ENCODE measurements at regions not wholly inside any gene's neighbourhood (a gene's known extent, or its start where the extent isn't known, plus 50 kb on each side); places are given as distances from the start of the nearest gene placed in this dataset.

DNA sequence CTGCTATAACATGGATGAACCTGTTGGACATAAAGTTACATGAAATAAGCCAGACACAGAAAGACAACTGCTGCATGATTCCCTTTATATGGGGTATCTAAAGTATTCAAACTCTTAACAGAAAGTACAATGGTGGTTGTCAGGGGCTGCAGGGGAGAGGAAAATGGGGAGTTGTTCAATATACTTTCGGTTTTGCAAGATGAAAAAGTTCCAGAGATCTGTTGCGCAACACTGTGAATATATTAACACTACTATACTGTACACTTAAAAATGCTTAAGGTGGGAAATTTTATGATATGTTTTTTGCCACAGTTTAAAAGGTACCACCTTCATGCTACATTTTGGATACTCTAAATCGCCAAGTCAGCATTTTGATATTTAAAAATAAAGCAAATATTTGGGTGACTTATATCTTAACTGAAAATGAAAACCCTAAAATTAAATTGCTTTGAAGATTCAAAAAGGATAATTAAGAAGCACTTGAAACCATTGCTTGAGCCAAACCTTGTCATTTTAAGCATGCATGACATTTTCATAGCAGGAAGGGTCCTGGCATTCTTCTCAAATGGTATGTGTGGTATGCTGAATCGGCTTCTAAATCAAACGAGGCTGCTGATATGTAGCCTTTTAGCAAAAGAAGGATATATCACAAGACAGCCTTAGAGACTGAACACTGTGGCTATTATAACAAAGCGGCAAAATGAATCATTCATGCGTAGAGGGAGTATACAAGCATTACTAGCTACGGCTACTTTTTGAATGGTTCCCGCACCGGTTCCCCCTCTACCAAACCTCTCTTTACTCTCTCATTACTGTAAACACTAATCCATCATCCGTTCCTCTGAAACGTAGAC is 607.1 kb upstream of the DIPK2B start:
- TF ChIP-seq EZH2 (IDR thresholded peaks at IDR 0.05; ENCODE audit: borderline replicate concordance, low read depth, low read length, severe bottlenecking) (no peak), MYC (IDR thresholded peaks at IDR 0.05; ENCODE audit: low read depth, low read length) (no peak), POLR2A (IDR thresholded peaks at IDR 0.05; ENCODE audit: low read depth, low read length) (no peak), POLR2AphosphoS5 (IDR thresholded peaks at IDR 0.05; ENCODE audit: insufficient read depth, low read depth, low read length) (no peak), JUN (IDR thresholded peaks at IDR 0.05; ENCODE audit: borderline replicate concordance, insufficient read depth, insufficient read length, low read depth) (no peak), FOS (IDR thresholded peaks at IDR 0.05; ENCODE audit: borderline replicate concordance, insufficient read depth, low read length) (no peak)
- TF ChIP-seq, protein P1, sequence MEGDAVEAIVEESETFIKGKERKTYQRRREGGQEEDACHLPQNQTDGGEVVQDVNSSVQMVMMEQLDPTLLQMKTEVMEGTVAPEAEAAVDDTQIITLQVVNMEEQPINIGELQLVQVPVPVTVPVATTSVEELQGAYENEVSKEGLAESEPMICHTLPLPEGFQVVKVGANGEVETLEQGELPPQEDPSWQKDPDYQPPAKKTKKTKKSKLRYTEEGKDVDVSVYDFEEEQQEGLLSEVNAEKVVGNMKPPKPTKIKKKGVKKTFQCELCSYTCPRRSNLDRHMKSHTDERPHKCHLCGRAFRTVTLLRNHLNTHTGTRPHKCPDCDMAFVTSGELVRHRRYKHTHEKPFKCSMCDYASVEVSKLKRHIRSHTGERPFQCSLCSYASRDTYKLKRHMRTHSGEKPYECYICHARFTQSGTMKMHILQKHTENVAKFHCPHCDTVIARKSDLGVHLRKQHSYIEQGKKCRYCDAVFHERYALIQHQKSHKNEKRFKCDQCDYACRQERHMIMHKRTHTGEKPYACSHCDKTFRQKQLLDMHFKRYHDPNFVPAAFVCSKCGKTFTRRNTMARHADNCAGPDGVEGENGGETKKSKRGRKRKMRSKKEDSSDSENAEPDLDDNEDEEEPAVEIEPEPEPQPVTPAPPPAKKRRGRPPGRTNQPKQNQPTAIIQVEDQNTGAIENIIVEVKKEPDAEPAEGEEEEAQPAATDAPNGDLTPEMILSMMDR (IDR thresholded peaks at IDR 0.05; ENCODE audit: extremely low read depth in 1 of 2, insufficient read depth in 1 of 2, low read depth in 1 of 2, low read length in 2 of 2) = no peak
- TF ChIP-seq, protein P2, sequence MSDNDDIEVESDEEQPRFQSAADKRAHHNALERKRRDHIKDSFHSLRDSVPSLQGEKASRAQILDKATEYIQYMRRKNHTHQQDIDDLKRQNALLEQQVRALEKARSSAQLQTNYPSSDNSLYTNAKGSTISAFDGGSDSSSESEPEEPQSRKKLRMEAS (IDR thresholded peaks at IDR 0.05; ENCODE audit: insufficient read depth, insufficient read length) = no peak
